ENCODE measurements at regions not wholly inside any gene's neighbourhood (a gene's known extent, or its start where the extent isn't known, plus 50 kb on each side); places are given as distances from the start of the nearest gene placed in this dataset.

DNA sequence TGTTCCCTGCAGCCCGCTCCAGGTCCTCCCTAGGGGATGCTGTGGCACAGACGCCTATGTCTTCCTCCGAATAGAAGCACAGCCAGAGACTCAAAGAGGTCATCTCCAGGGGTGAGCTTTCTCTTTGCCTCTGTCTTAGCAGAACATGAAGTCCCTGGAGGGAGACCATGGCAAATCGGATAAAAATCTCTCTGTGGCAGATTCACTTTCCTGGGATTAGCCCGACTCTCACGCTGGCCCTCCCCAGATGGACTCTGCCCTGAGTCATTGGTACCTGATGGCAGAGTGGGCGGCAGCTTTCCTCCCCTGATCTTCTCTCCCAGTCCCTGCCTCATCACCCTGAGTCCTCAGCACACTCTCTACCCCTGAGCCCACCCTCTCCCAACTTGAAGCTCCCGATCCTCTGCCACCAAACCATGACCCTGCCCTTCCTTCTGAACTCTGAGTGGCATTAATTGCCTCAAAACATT is 58.0 kb upstream of the CCDC167 start:
- no peaks in the 10 kb centered on the region for H3K4me1 ChIP-seq (replicated peaks)
- H3K27ac ChIP-seq = no peak overlapping the region
- no peaks in the 10 kb centered on the region for H3K9me3 ChIP-seq
- no peak for DNase-seq (ENCODE audit: low spot score)
- H3K36me3 ChIP-seq = no peaks in the 10 kb centered on the region
- intact Hi-C loops (cut with DNase I) = no loop called here
- no peak overlapping the region for H3K4me3 ChIP-seq
- TF ChIP-seq, protein P1, sequence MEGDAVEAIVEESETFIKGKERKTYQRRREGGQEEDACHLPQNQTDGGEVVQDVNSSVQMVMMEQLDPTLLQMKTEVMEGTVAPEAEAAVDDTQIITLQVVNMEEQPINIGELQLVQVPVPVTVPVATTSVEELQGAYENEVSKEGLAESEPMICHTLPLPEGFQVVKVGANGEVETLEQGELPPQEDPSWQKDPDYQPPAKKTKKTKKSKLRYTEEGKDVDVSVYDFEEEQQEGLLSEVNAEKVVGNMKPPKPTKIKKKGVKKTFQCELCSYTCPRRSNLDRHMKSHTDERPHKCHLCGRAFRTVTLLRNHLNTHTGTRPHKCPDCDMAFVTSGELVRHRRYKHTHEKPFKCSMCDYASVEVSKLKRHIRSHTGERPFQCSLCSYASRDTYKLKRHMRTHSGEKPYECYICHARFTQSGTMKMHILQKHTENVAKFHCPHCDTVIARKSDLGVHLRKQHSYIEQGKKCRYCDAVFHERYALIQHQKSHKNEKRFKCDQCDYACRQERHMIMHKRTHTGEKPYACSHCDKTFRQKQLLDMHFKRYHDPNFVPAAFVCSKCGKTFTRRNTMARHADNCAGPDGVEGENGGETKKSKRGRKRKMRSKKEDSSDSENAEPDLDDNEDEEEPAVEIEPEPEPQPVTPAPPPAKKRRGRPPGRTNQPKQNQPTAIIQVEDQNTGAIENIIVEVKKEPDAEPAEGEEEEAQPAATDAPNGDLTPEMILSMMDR (IDR thresholded peaks at IDR 0.05) = no peak
- TF ChIP-seq POLR2AphosphoS5 (IDR thresholded peaks at IDR 0.05) = no peak
- TF ChIP-seq POLR2A (IDR thresholded peaks at IDR 0.05) = no peak
- H3K27me3 ChIP-seq (replicated peaks; ENCODE audit: insufficient read depth) = no peaks in the 10 kb centered on the region
- WGBS = 83% methylated on average over 8 of the region's 8 CpGs

DNA sequence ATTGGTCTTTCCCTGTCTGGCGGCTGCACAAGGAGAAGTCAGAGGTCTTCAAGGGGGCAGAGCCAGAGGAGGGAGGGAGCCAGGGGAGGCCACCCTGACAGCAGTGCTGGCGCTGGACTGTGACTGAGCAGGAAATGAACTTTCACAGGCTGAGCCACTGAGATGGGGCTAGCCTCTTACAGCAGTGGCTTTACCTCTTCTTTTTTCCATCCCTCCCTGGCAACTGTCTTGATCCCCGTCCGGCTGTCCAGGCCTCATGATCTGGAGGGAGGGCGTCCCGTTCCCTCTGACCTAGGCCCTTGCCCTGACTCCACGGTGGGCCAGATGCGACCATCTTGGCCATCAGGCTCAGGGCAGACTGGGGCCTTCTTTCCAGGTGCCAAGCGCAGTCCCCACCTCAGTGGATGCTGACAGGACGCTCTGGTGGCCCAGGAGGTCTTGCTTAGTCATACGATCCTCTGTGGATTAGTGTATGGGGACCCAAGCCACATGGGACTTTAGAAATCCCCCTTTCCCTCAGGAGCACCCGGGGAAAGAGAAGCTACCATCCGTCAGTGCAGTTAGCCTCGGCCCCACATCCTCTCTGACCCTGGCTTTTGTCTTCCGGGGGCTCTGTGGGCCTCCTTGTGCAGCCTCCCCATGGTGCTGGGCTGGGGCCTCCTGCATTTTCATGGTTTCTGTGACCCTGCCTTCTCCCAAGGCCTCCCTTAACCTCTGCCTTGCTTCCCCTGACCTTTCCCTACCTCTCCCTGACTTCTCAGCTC is 57.4 kb upstream of the CCDC167 start:
- 92% methylated on average over 15 of the region's 15 CpGs for WGBS
- no peak overlapping the region for H3K4me3 ChIP-seq
- no peaks in the 10 kb centered on the region for H3K9me3 ChIP-seq
- TF ChIP-seq POLR2AphosphoS5 (IDR thresholded peaks at IDR 0.05) = no peak
- TF ChIP-seq POLR2A (IDR thresholded peaks at IDR 0.05) = no peak
- TF ChIP-seq, protein P1 (IDR thresholded peaks at IDR 0.05) = no peak
- no peaks in the 10 kb centered on the region for H3K4me1 ChIP-seq (replicated peaks)
- no peaks in the 10 kb centered on the region for H3K27me3 ChIP-seq (replicated peaks; ENCODE audit: insufficient read depth)
- no peaks in the 10 kb centered on the region for H3K36me3 ChIP-seq
- no peak for DNase-seq (ENCODE audit: low spot score)
- no peak overlapping the region for H3K27ac ChIP-seq
- intact Hi-C loops (cut with DNase I) = no loop called here

DNA sequence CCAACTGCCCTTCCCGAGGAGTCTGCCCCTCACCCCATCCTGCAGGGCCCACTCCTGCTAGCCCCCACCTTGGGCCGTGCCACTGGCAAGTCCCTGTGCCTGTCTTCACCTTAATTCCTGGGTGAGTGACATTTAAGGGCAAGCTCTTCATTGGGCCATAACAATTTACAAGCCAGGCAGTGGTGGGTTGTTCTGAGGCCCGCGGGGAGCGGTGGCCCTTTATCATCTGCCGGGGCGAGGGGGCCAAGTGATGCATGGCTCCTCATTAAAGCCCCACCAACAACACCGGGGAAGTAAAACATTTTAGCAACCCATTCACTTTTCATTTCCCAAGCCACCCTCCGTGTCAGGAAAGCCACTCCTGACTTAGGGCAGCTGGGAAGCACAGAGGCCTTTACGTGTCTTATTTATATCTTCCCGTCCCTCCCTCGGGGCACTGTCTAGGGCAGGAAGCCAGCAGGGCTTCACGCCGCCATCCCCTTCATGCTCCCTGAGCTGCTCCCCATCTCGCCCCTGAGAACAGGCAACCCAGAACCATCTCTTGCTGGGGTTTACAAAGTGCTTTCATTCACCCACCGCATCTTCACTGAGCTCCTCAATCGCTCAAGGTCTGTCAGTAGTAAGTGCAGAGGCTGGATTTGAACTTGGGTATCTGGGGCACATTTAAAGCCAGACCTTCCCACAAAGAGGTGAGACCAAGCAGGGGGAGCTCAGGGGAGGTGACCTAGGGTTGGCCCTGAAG is 55.5 kb upstream of the CCDC167 start:
- intact Hi-C loops (cut with DNase I) = no loop called here
- 70% methylated on average over 17 of the region's 17 CpGs for WGBS
- Histone ChIP-seq H3K36me3 (no peaks in the 10 kb centered on the region), H3K27me3 (replicated peaks; ENCODE audit: insufficient read depth) (no peaks in the 10 kb centered on the region), H3K27ac (no peak overlapping the region), H3K9me3 (no peaks in the 10 kb centered on the region), H3K4me1 (replicated peaks) (no peaks in the 10 kb centered on the region), H3K4me3 (no peak overlapping the region)
- DNase-seq (ENCODE audit: low spot score) = no peak
- TF ChIP-seq POLR2AphosphoS5 (IDR thresholded peaks at IDR 0.05) (no peak), POLR2A (IDR thresholded peaks at IDR 0.05) (no peak)
- TF ChIP-seq, protein P1 (IDR thresholded peaks at IDR 0.05) = no peak

DNA sequence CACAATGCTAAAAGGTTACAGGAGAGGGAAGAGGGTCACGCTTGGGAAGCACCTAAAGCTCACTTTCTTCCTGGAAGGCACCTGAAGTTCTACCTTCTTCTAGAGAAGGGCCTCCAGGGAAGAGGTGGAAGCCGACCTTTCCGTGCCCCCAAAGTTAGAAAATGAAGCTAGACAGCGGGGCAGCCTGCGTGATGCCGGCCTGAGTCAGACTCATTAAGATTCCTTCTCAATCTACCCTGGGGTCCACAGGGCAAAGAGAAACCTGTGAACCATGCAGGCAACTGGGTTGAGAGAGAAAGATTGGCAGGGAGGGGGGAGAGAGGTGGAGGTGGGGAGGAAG is 54.8 kb upstream of the CCDC167 start:
- 89% methylated on average over 6 of the region's 6 CpGs for WGBS
- TF ChIP-seq POLR2A (IDR thresholded peaks at IDR 0.05) = no peak
- TF ChIP-seq, protein P1 (IDR thresholded peaks at IDR 0.05) = no peak
- no peak for TF ChIP-seq POLR2AphosphoS5 (IDR thresholded peaks at IDR 0.05)
- Histone ChIP-seq H3K27me3 (replicated peaks; ENCODE audit: insufficient read depth) (no peaks in the 10 kb centered on the region), H3K4me1 (replicated peaks) (no peaks in the 10 kb centered on the region), H3K9me3 (no peaks in the 10 kb centered on the region), H3K27ac (no peak overlapping the region), H3K36me3 (no peaks in the 10 kb centered on the region), H3K4me3 (no peak overlapping the region)
- no peak for DNase-seq (ENCODE audit: low spot score)
- intact Hi-C loops (cut with DNase I) = no loop called here
